ENCODE measurements at regions not wholly inside any gene's neighbourhood (a gene's known extent, or its start where the extent isn't known, plus 50 kb on each side); places are given as distances from the start of the nearest gene placed in this dataset.
A peak's percentile ranks its signal among the peaks of the same experiment; 100 is the strongest.

GRCh38 chr2:126527836-126528490, 128.0 kb upstream of the GYPC start:
- DNase-seq (ENCODE audit: low spot score) = peak; percentile 78
- no peaks in the 10 kb centered on the region for H3K27me3 ChIP-seq (ENCODE audit: control insufficient read depth in 4 of 4, insufficient read depth in 4 of 4, low read length in 3 of 4)
- no peak for TF ChIP-seq FOXA1 (IDR thresholded peaks at IDR 0.05)
- TF ChIP-seq RAD21 (IDR thresholded peaks at IDR 0.05) = peak; percentile 72 to 86
- no peak for TF ChIP-seq TAF1 (conservative IDR thresholded peaks at IDR 0.05)
- peak; percentile 49 for TF ChIP-seq CTCF (IDR thresholded peaks at IDR 0.05; ENCODE audit: low read depth, low read length, missing input control)
- TF ChIP-seq RXRA (IDR thresholded peaks at IDR 0.05) = no peak
- H3K27ac ChIP-seq (ENCODE audit: low read depth in 1 of 2, low read length in 2 of 2) = no peak overlapping the region
- H3K4me3 ChIP-seq (ENCODE audit: low read depth in 1 of 3, low read length in 3 of 3) = no peak overlapping the region
- no peaks in the 10 kb centered on the region for H3K9me3 ChIP-seq (ENCODE audit: control insufficient read depth in 4 of 4, low read length in 3 of 4)
- H3K9ac ChIP-seq (ENCODE audit: low read depth in 1 of 2, low read length in 2 of 2) = no peak overlapping the region
- 67% methylated on average over 8 of the region's 8 CpGs for WGBS
- no peaks in the 10 kb centered on the region for H3K36me3 ChIP-seq (ENCODE audit: control insufficient read depth in 4 of 4, insufficient read depth in 3 of 4, low read depth in 1 of 4, low read length in 3 of 4)
- no peaks in the 10 kb centered on the region for H3K4me1 ChIP-seq (ENCODE audit: control insufficient read depth in 4 of 4, insufficient read depth in 4 of 4, low read length in 3 of 4)

- Histone ChIP-seq H3K27me3 (ENCODE audit: control insufficient read depth in 4 of 4, insufficient read depth in 4 of 4, low read length in 3 of 4) (no peaks in the 10 kb centered on the region), H3K9ac (ENCODE audit: low read depth in 1 of 2, low read length in 2 of 2) (no peak overlapping the region), H3K27ac (ENCODE audit: low read depth in 1 of 2, low read length in 2 of 2) (no peak overlapping the region), H3K4me3 (ENCODE audit: low read depth in 1 of 3, low read length in 3 of 3) (no peak overlapping the region), H3K36me3 (ENCODE audit: control insufficient read depth in 4 of 4, insufficient read depth in 3 of 4, low read depth in 1 of 4, low read length in 3 of 4) (no peaks in the 10 kb centered on the region), H3K9me3 (ENCODE audit: control insufficient read depth in 4 of 4, low read length in 3 of 4) (no peaks in the 10 kb centered on the region), H3K4me1 (ENCODE audit: control insufficient read depth in 4 of 4, insufficient read depth in 4 of 4, low read length in 3 of 4) (no peaks in the 10 kb centered on the region)
- TF ChIP-seq REST (IDR thresholded peaks at IDR 0.05) (no peak), RAD21 (IDR thresholded peaks at IDR 0.05) (no peak), YY1 (IDR thresholded peaks at IDR 0.05) (no peak), EGR1 (IDR thresholded peaks at IDR 0.05; ENCODE audit: low read depth in 2 of 2) (no peak), HNF4A (conservative IDR thresholded peaks at IDR 0.05) (no peak), GABPA (IDR thresholded peaks at IDR 0.05 in 1 of 2, conservative IDR thresholded peaks at IDR 0.05 in 1 of 2) (no peak), CTCF (IDR thresholded peaks at IDR 0.05; ENCODE audit: low read depth, low read length, missing input control) (no peak), MAX (IDR thresholded peaks at IDR 0.05) (no peak), HNF4G (IDR thresholded peaks at IDR 0.05) (no peak), JUND (IDR thresholded peaks at IDR 0.05) (no peak), ZBTB33 (IDR thresholded peaks at IDR 0.05) (no peak), TAF1 (conservative IDR thresholded peaks at IDR 0.05) (no peak), FOXA2 (IDR thresholded peaks at IDR 0.05) (no peak), ATF3 (IDR thresholded peaks at IDR 0.05) (no peak), RXRA (IDR thresholded peaks at IDR 0.05) (no peak), SP1 (IDR thresholded peaks at IDR 0.05) (no peak), FOXA1 (IDR thresholded peaks at IDR 0.05) (no peak)
- 81% methylated on average over 3 of the region's 3 CpGs for WGBS
- DNase-seq (ENCODE audit: low spot score) = no peak
These were observed 124.9 kb upstream of the GYPC start for GRCh38 chr2:126531029-126531428.
